Pancreas (tissue), 10 donors: ENCODE measurements at regions not wholly inside any gene's neighbourhood (a gene's known extent, or its start where the extent isn't known, plus 50 kb on each side); places are given as distances from the start of the nearest gene placed in this dataset.

Source experiments
- ATAC-seq, 4 donors: fragments of 200-7000 bp; cut with Tn5 transposase; one replicate each; pipeline versions ENCODE4 v1.8.0 to v1.9.1; 2020; ENCODE audit warnings: mild to moderate bottlenecking in 4 of 4, moderate library complexity in 4 of 4
- DNase-seq, 6 donors: peaks; one replicate each; pipeline ENCODE4 v3.0.0-alpha.2; 2020
- FAIRE-seq: peaks from 2 replicates; lab custom pipeline; 2012; peaks lifted over from hg19 to GRCh38; lab: Jason Lieb, UNC
- H3K27ac ChIP-seq, 4 donors: fragments of 200-600 bp; sonication (generic); 1 replicate in 3 of 4; 2 replicates in 1 of 4; pipeline versions ENCODE4 v1.5.0 to v1.8.0; 2020
- H3K27me3 ChIP-seq, 4 donors: fragments of 200-600 bp; one replicate each; pipeline ENCODE4 v1.8.0; 2021
- H3K36me3 ChIP-seq, 3 donors: fragments of 200-600 bp; sonication (generic) in 1 of 3; one replicate each; pipeline versions ENCODE4 v1.5.0 to v1.8.0; 2020 to 2021
- H3K4me1 ChIP-seq, 3 donors: fragments of 200-600 bp; one replicate each; pipeline ENCODE4 v1.8.0; 2021
- H3K4me3 ChIP-seq, 4 donors: fragments of 200-600 bp; sonication (generic) in 2 of 4; one replicate each; pipeline versions ENCODE4 v1.5.0 to v1.8.0; 2020 to 2021
- H3K9me3 ChIP-seq, 4 donors: fragments of 200-600 bp; one replicate each; pipeline ENCODE4 v1.8.0; 2021
- CTCF ChIP-seq, 4 donors: fragments of 200-600 bp; sonication (generic) in 3 of 4; IDR thresholded peaks; one replicate each; pipeline versions ENCODE4 v1.5.0 to v1.8.0; 2021; ENCODE audit warnings: antibody characterized with exemption in 4 of 4
- WGBS, 2 donors: extraction: QIAGEN DNeasy Blood & Tissue Kit; methylation state at CpG; one replicate each; pipeline ENCODE4 v1.1.7; 2013; 5-methylcytosine and 5-hydroxymethylcytosine counted together
- intact Hi-C, 3 donors: fragments of 100-400 bp; cut with DNase I; formaldehyde crosslinking; loops; one replicate each; pipeline versions ENCODE4 v1.11.1 to v1.14.2; 2022
- donor health status: healthy with polysubstance abuse.
- donor health status: DM: no; HTN: no; CAD: no; lungs with moderate emphysema.
- donor health status: DM: no; HTN: no; CAD: no.
- donor health status: control.
- donor health status: control.
- donor health status: Bipolar disorder and iron deficiency.
- donor health status: DM: yes; HTN: yes; CAD: no.
- donor health status: DM: no; HTN: no; CAD: no.
- donor health status: DM: no; HTN: no; CAD: no.
- donor health status: DM: yes; HTN: yes; CAD: no.

- intact Hi-C loops, result no loop called here
- no peak for FAIRE-seq
- Histone ChIP-seq H3K4me3 (no peak overlapping the region), H3K27ac (no peak overlapping the region), H3K27me3 (no peaks in the 10 kb centered on the region), H3K9me3 (no peaks in the 10 kb centered on the region), H3K4me1 (no peaks in the 10 kb centered on the region), H3K36me3 (no peaks in the 10 kb centered on the region)
- no peak for DNase-seq
- no peak for ATAC-seq
- WGBS, 2 donors, result 43 to 48% methylated on average over 14 of the region's 14 CpGs
- no peak for TF ChIP-seq CTCF (IDR thresholded peaks at IDR 0.05)
Measured at GRCh38 chr12:111102102-111102739, 181.8 kb upstream of the MYL2 start.

GRCh38 chr12:111101003-111101402 is 180.6 kb upstream of the MYL2 start:
- FAIRE-seq (no peak), DNase-seq (no peak), ATAC-seq (no peak)
- Histone ChIP-seq H3K36me3 (no peaks in the 10 kb centered on the region), H3K4me1 (no peaks in the 10 kb centered on the region), H3K27me3 (no peaks in the 10 kb centered on the region), H3K9me3 (no peaks in the 10 kb centered on the region), H3K4me3 (no peak overlapping the region), H3K27ac (no peak overlapping the region)
- no peak for TF ChIP-seq CTCF (IDR thresholded peaks at IDR 0.05)
- intact Hi-C loops, result no loop called here
- WGBS, 2 donors, result 81 to 96% methylated on average over 7 of the region's 7 CpGs

GRCh38 chr12:111100554-111100953 is 180.2 kb upstream of the MYL2 start:
- TF ChIP-seq CTCF (IDR thresholded peaks at IDR 0.05), result no peak
- FAIRE-seq (no peak), DNase-seq (no peak)

GRCh38 chr12:111100003-111100402 is 179.6 kb upstream of the MYL2 start:
- H3K4me3 ChIP-seq, result no peak overlapping the region
- no peak overlapping the region for H3K27ac ChIP-seq
- no peaks in the 10 kb centered on the region for H3K27me3 ChIP-seq
- FAIRE-seq, result no peak
- WGBS, 2 donors, result 85 to 90% methylated on average over 15 of the region's 15 CpGs
- no peaks in the 10 kb centered on the region for H3K36me3 ChIP-seq
- H3K9me3 ChIP-seq, result no peaks in the 10 kb centered on the region
- ATAC-seq, result no peak
- TF ChIP-seq CTCF (IDR thresholded peaks at IDR 0.05), result no peak
- intact Hi-C loops, result no loop called here
- DNase-seq, result no peak
- H3K4me1 ChIP-seq, result no peaks in the 10 kb centered on the region

More at GRCh38 chr12:111100554-111100953, 180.2 kb upstream of the MYL2 start:
- intact Hi-C loops, result no loop called here
- H3K27ac ChIP-seq, result no peak overlapping the region
- H3K27me3 ChIP-seq, result no peaks in the 10 kb centered on the region
- H3K4me1 ChIP-seq, result no peaks in the 10 kb centered on the region
- no peak for ATAC-seq
- 75 to 78% methylated on average over 4 of the region's 4 CpGs for WGBS, 2 donors
- H3K9me3 ChIP-seq, result no peaks in the 10 kb centered on the region
- H3K36me3 ChIP-seq, result no peaks in the 10 kb centered on the region
- H3K4me3 ChIP-seq, result no peak overlapping the region

- Histone ChIP-seq H3K4me1 (no peaks in the 10 kb centered on the region), H3K4me3 (no peak overlapping the region), H3K27me3 (no peaks in the 10 kb centered on the region), H3K36me3 (no peaks in the 10 kb centered on the region), H3K9me3 (no peaks in the 10 kb centered on the region), H3K27ac (no peak overlapping the region)
- TF ChIP-seq CTCF (IDR thresholded peaks at IDR 0.05), result no peak
- FAIRE-seq, result no peak
- 72 to 80% methylated on average over 8 of the region's 8 CpGs for WGBS, 2 donors
- ATAC-seq, result no peak
- intact Hi-C loops, result no loop called here
- DNase-seq, result no peak
Measured at GRCh38 chr12:111099186-111099585, 178.8 kb upstream of the MYL2 start.
